Central memory CD8-positive, alpha-beta T cell (primary cell): ENCODE measurements at regions not wholly inside any gene's neighbourhood (a gene's known extent, or its start where the extent isn't known, plus 50 kb on each side); places are given as distances from the start of the nearest gene placed in this dataset.

Source experiments
- ATAC-seq: fragments of 150-1000 bp; cut with Tn5 transposase; replicated peaks from 2 replicates; pipeline ENCODE4 v1.10.0; 2022; ENCODE audit warnings: mild to moderate bottlenecking, moderate FRiP score, moderate number of reproducible peaks; ENCODE audit not compliant: poor library complexity, severe bottlenecking; ENCODE audit errors: extremely low read depth
- DNase-seq, 2 donors: peaks; one replicate each; pipeline ENCODE4 v3.0.0; 2021; ENCODE audit warnings: low spot score in 2 of 2
- H3K27ac Mint-ChIP-seq: one replicate; pipeline ENCODE4 v1.8.0; 2022; ENCODE audit warnings: low read depth, mild to moderate bottlenecking, moderate library complexity, mixed read lengths
- H3K27me3 Mint-ChIP-seq: one replicate; pipeline ENCODE4 v1.8.0; 2022; ENCODE audit warnings: mixed read lengths
- H3K36me3 Mint-ChIP-seq: one replicate; pipeline ENCODE4 v1.8.0; 2022; ENCODE audit warnings: mild to moderate bottlenecking, moderate library complexity, mixed read lengths; ENCODE audit not compliant: insufficient read depth
- H3K4me1 Mint-ChIP-seq: one replicate; pipeline ENCODE4 v1.8.0; 2022; ENCODE audit warnings: mixed read lengths
- H3K4me3 Mint-ChIP-seq: one replicate; pipeline ENCODE4 v1.8.0; 2022; ENCODE audit warnings: mild to moderate bottlenecking, moderate library complexity, mixed read lengths
- H3K9me3 Mint-ChIP-seq: one replicate; pipeline ENCODE4 v1.8.0; 2022; ENCODE audit warnings: mixed read lengths

GRCh38 chr16:64180136-64180900 is 941.5 kb downstream of the CDH11 start:
- no peaks in the 10 kb centered on the region for H3K27me3 Mint-ChIP-seq
- no peak for ATAC-seq
- H3K4me3 Mint-ChIP-seq = no peak overlapping the region

GRCh38 chr16:64174327-64174726 is 947.5 kb downstream of the CDH11 start:
- no peak for ATAC-seq
- H3K36me3 Mint-ChIP-seq = no peaks in the 10 kb centered on the region
- peaks cover 11% of the 10 kb centered on the region for H3K9me3 Mint-ChIP-seq
- H3K27ac Mint-ChIP-seq = no peak overlapping the region
- DNase-seq = no peak
- H3K27me3 Mint-ChIP-seq = no peaks in the 10 kb centered on the region
- no peak overlapping the region for H3K4me3 Mint-ChIP-seq
- no peaks in the 10 kb centered on the region for H3K4me1 Mint-ChIP-seq

More at GRCh38 chr16:64180136-64180900, 941.5 kb downstream of the CDH11 start:
- H3K9me3 Mint-ChIP-seq = peaks cover 13% of the 10 kb centered on the region
- H3K4me1 Mint-ChIP-seq = no peaks in the 10 kb centered on the region
- DNase-seq = no peak
- H3K27ac Mint-ChIP-seq = no peak overlapping the region
- H3K36me3 Mint-ChIP-seq = no peaks in the 10 kb centered on the region

GRCh38 chr16:64172652-64173051 is 949.2 kb downstream of the CDH11 start:
- H3K4me3 Mint-ChIP-seq = no peak overlapping the region
- DNase-seq (no peak), ATAC-seq (no peak)
- H3K27ac Mint-ChIP-seq = no peak overlapping the region
- peaks cover 18% of the 10 kb centered on the region for H3K9me3 Mint-ChIP-seq
- no peaks in the 10 kb centered on the region for H3K4me1 Mint-ChIP-seq
- H3K36me3 Mint-ChIP-seq = no peaks in the 10 kb centered on the region
- H3K27me3 Mint-ChIP-seq = no peaks in the 10 kb centered on the region

- H3K27me3 Mint-ChIP-seq = no peaks in the 10 kb centered on the region
- H3K9me3 Mint-ChIP-seq = peaks cover 18% of the 10 kb centered on the region
- ATAC-seq = no peak
- H3K4me3 Mint-ChIP-seq = no peak overlapping the region
- H3K27ac Mint-ChIP-seq = no peak overlapping the region
- H3K36me3 Mint-ChIP-seq = no peaks in the 10 kb centered on the region
- DNase-seq = no peak
- H3K4me1 Mint-ChIP-seq = no peaks in the 10 kb centered on the region
These were observed 949.6 kb downstream of the CDH11 start for GRCh38 chr16:64172226-64172625.

- DNase-seq (no peak), ATAC-seq (no peak)
- no peaks in the 10 kb centered on the region for H3K4me1 Mint-ChIP-seq
- no peaks in the 10 kb centered on the region for H3K36me3 Mint-ChIP-seq
- H3K9me3 Mint-ChIP-seq = peaks cover 18% of the 10 kb centered on the region
- H3K27me3 Mint-ChIP-seq = no peaks in the 10 kb centered on the region
- H3K27ac Mint-ChIP-seq = no peak overlapping the region
- H3K4me3 Mint-ChIP-seq = no peak overlapping the region
These were observed 950.2 kb downstream of the CDH11 start for GRCh38 chr16:64171632-64172031.

GRCh38 chr16:64168371-64168770 is 953.5 kb downstream of the CDH11 start:
- Mint-ChIP-seq H3K4me3 (no peak overlapping the region), H3K9me3 (peaks cover 28% of the 10 kb centered on the region), H3K36me3 (no peaks in the 10 kb centered on the region), H3K27ac (no peak overlapping the region), H3K4me1 (no peaks in the 10 kb centered on the region), H3K27me3 (no peaks in the 10 kb centered on the region)
- DNase-seq = no peak
- no peak for ATAC-seq

GRCh38 chr16:64167936-64168335 is 953.9 kb downstream of the CDH11 start:
- H3K27ac Mint-ChIP-seq = no peak overlapping the region
- no peak overlapping the region for H3K4me3 Mint-ChIP-seq
- peaks cover 28% of the 10 kb centered on the region for H3K9me3 Mint-ChIP-seq
- no peak for DNase-seq
- no peaks in the 10 kb centered on the region for H3K27me3 Mint-ChIP-seq
- H3K36me3 Mint-ChIP-seq = no peaks in the 10 kb centered on the region
- H3K4me1 Mint-ChIP-seq = no peaks in the 10 kb centered on the region
- ATAC-seq = no peak

- H3K27me3 Mint-ChIP-seq = no peaks in the 10 kb centered on the region
- no peaks in the 10 kb centered on the region for H3K36me3 Mint-ChIP-seq
- DNase-seq = no peak
- no peak overlapping the region for H3K4me3 Mint-ChIP-seq
- ATAC-seq = no peak
- H3K9me3 Mint-ChIP-seq = peaks cover 27% of the 10 kb centered on the region
- H3K4me1 Mint-ChIP-seq = no peaks in the 10 kb centered on the region
- no peak overlapping the region for H3K27ac Mint-ChIP-seq
These were observed 956.5 kb downstream of the CDH11 start for GRCh38 chr16:64165368-64165767.

- no peaks in the 10 kb centered on the region for H3K4me1 Mint-ChIP-seq
- H3K27me3 Mint-ChIP-seq = no peaks in the 10 kb centered on the region
- ATAC-seq = no peak
- H3K4me3 Mint-ChIP-seq = no peak overlapping the region
- H3K27ac Mint-ChIP-seq = no peak overlapping the region
- peaks cover 22% of the 10 kb centered on the region for H3K9me3 Mint-ChIP-seq
- H3K36me3 Mint-ChIP-seq = no peaks in the 10 kb centered on the region
- DNase-seq = no peak
These were observed 959.1 kb downstream of the CDH11 start for GRCh38 chr16:64162613-64163375.

- Mint-ChIP-seq H3K9me3 (peaks cover 22% of the 10 kb centered on the region), H3K27me3 (no peaks in the 10 kb centered on the region), H3K27ac (no peak overlapping the region), H3K36me3 (no peaks in the 10 kb centered on the region), H3K4me1 (no peaks in the 10 kb centered on the region), H3K4me3 (no peak overlapping the region)
- DNase-seq (no peak), ATAC-seq (no peak)
These were observed 961.9 kb downstream of the CDH11 start for GRCh38 chr16:64159976-64160375.

- Mint-ChIP-seq H3K9me3 (peaks cover 12% of the 10 kb centered on the region), H3K4me3 (no peak overlapping the region), H3K27me3 (no peaks in the 10 kb centered on the region), H3K36me3 (no peaks in the 10 kb centered on the region), H3K4me1 (no peaks in the 10 kb centered on the region), H3K27ac (no peak overlapping the region)
- no peak for ATAC-seq
- no peak for DNase-seq
These were observed 962.8 kb downstream of the CDH11 start for GRCh38 chr16:64158941-64159588.

GRCh38 chr16:64153718-64154117 is 968.1 kb downstream of the CDH11 start:
- Mint-ChIP-seq H3K4me3 (no peak overlapping the region), H3K9me3 (peaks cover 17% of the 10 kb centered on the region), H3K4me1 (no peaks in the 10 kb centered on the region), H3K36me3 (no peaks in the 10 kb centered on the region), H3K27ac (no peak overlapping the region), H3K27me3 (no peaks in the 10 kb centered on the region)
- ATAC-seq (no peak), DNase-seq (no peak)
